Heart left ventricle (tissue), 16 donors: ENCODE measurements at regions not wholly inside any gene's neighbourhood (a gene's known extent, or its start where the extent isn't known, plus 50 kb on each side); places are given as distances from the start of the nearest gene placed in this dataset.

Experiments used
- ATAC-seq, 4 donors: fragments of 200-7000 bp; cut with Tn5 transposase; one replicate each; pipeline ENCODE4 v1.9.1; 2020 to 2022; ENCODE audit warnings: moderate library complexity in 4 of 4, mild to moderate bottlenecking in 3 of 4, moderate number of reproducible peaks in 1 of 4
- DNase-seq, 5 donors: peaks; one replicate each; pipeline ENCODE4 v3.0.0-alpha.2; 2020
- H3K27ac ChIP-seq, 12 donors: fragments of 200-600 bp; sonication (generic) in 4 of 12; one replicate each; pipeline versions ENCODE4 v1.5.0 to v1.8.0; 2016 to 2022; ENCODE audit warnings: mild to moderate bottlenecking in 2 of 12
- H3K27me3 ChIP-seq, 9 donors: fragments of 200-600 bp; sonication (generic) in 2 of 9; one replicate each; pipeline versions ENCODE4 v1.5.1 to v1.8.0; 2016 to 2022; ENCODE audit warnings: mild to moderate bottlenecking in 3 of 9
- H3K36me3 ChIP-seq, 9 donors: fragments of 200-600 bp; sonication (generic) in 2 of 9; one replicate each; pipeline versions ENCODE4 v1.5.0 to v1.8.0; 2018 to 2022; ENCODE audit warnings: mild to moderate bottlenecking in 2 of 9
- H3K4me1 ChIP-seq, 12 donors: fragments of 200-600 bp; sonication (generic) in 4 of 12; one replicate each; pipeline versions ENCODE4 v1.5.0 to v1.8.0; 2016 to 2022; ENCODE audit warnings: mild to moderate bottlenecking in 3 of 12
- H3K4me3 ChIP-seq, 12 donors: fragments of 200-600 bp; sonication (generic) in 4 of 12; one replicate each; pipeline versions ENCODE4 v1.5.0 to v1.8.0; 2017 to 2022; ENCODE audit warnings: mild to moderate bottlenecking in 9 of 12, moderate library complexity in 4 of 12
- H3K9me3 ChIP-seq, 12 donors: fragments of 200-600 bp; sonication (generic) in 4 of 12; one replicate each; pipeline versions ENCODE4 v1.5.0 to v1.8.0; 2016 to 2022; ENCODE audit warnings: mild to moderate bottlenecking in 1 of 12
- CTCF ChIP-seq, 12 donors: fragments of 200-600 bp; sonication (generic) in 4 of 12; IDR thresholded peaks; one replicate each; pipeline versions ENCODE4 v1.5.0 to v1.8.0; 2018 to 2022; ENCODE audit warnings: antibody characterized with exemption in 12 of 12, mild to moderate bottlenecking in 5 of 12
- POLR2A ChIP-seq, 2 donors: fragments of 450-650 bp; IDR thresholded peaks; one replicate each; pipeline ENCODE4 v1.6.1; 2017; ENCODE audit warnings: antibody characterized with exemption in 2 of 2, mild to moderate bottlenecking in 2 of 2, moderate library complexity in 2 of 2
- WGBS, 4 donors: extraction: QIAGEN DNeasy Blood & Tissue Kit in 2 of 4; methylation state at CpG; one replicate each; pipeline versions ENCODE4 v1.1.5 to v1.1.7; 2013 to 2018; 5-methylcytosine and 5-hydroxymethylcytosine counted together
- intact Hi-C, 10 donors: fragments of 100-400 bp; cut with DNase I; formaldehyde crosslinking; loops; one replicate each; pipeline versions ENCODE4 v1.11.1 to v1.14.2; 2022
- donor health status: ischemic (EF 13 %, LVEDD 7.1; RV severe dilation, severe dysfunction).
- donor health status: healthy with polysubstance abuse.
- donor health status: DM: no; HTN: yes; CAD: no.
- donor health status: DM: no; HTN: no; CAD: no.
- donor health status: ischemic (EF 25% LVEDD 6.9; RV normal size, moderate dysfunction).
- donor health status: ischemic (EF 25% LVEDD 5.7; RV mildly dilated, moderate dysfunction).
- donor health status: healthy.
- donor health status: DM: yes; HTN: yes; CAD: no.
- donor health status: ischemic (EF 35%, LVEDD 5.7; RV mildly dilated, moderate dysfunction).
- donor health status: nonischemic (EF 11% LVEDD 7.7; RV severe dilation, severe dysfunction).
- donor health status: DM: yes; HTN: yes; CAD: no.
- donor health status: PGD.
- donor health status: ischemic (EF 29% LVEDD 5.4; RV normal size, mild dysfunction).
- donor health status: nonischemic (EF 23%, LVEDD 6.1; RV moderate dilation, normal function).

DNA sequence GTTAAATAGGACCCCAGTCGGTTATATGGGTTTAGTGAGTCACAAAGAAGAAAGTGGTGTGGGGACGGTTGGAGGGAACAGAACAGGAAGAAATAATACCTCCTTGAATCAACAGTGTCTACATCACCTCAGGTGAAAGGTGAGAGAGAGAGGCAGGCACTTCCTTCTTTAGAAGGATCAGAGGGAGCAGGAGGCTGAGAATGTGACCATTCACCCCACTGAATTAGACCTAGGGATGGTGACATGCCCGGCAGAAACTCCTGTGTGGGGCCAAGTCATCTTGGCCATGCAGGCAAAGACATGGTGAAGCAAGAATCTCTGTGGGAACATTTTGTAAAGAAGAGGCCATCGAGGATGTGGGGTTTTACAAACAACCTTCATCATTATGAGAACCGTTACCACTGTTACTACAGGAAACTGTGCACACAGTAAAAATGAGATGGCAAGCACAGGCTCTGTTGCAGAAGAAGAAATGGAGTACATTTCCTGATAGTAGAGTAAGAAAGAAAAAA is 1196.9 kb downstream of the VRK1 start:
- no peaks in the 10 kb centered on the region for H3K36me3 ChIP-seq
- DNase-seq = no peak
- no peaks in the 10 kb centered on the region for H3K9me3 ChIP-seq
- H3K27me3 ChIP-seq = peaks cover 0 to 2% (median 0%) of the 10 kb centered on the region in 9 donors
- 62 to 70% (median 68%) methylated on average over 5 of the region's 5 CpGs for WGBS, 4 donors
- TF ChIP-seq CTCF (IDR thresholded peaks at IDR 0.05) (no peak), POLR2A (IDR thresholded peaks at IDR 0.05) (no peak)
- H3K4me1 ChIP-seq = no peaks in the 10 kb centered on the region
- intact Hi-C loops = no loop called here
- ATAC-seq = no peak
- H3K4me3 ChIP-seq = no peak overlapping the region
- peak overlapping the region in 1 of 12 donors; percentile 74 for H3K27ac ChIP-seq

- no peak for TF ChIP-seq POLR2A (IDR thresholded peaks at IDR 0.05)
- TF ChIP-seq CTCF (IDR thresholded peaks at IDR 0.05) = no peak
- Histone ChIP-seq H3K9me3 (no peaks in the 10 kb centered on the region), H3K4me1 (no peaks in the 10 kb centered on the region), H3K27me3 (peaks cover 0 to 2% (median 0%) of the 10 kb centered on the region in 9 donors), H3K4me3 (no peak overlapping the region), H3K36me3 (no peaks in the 10 kb centered on the region), H3K27ac (peak overlapping the region in 1 of 12 donors; percentile 74)
- intact Hi-C loops = no loop called here
- no peak for DNase-seq
- no peak for ATAC-seq
- WGBS, 4 donors = 84 to 96% (median 93%) methylated on average over 2 of the region's 2 CpGs
These were observed 1197.9 kb downstream of the VRK1 start for GRCh38 chr14:97995038-97995437.

DNA sequence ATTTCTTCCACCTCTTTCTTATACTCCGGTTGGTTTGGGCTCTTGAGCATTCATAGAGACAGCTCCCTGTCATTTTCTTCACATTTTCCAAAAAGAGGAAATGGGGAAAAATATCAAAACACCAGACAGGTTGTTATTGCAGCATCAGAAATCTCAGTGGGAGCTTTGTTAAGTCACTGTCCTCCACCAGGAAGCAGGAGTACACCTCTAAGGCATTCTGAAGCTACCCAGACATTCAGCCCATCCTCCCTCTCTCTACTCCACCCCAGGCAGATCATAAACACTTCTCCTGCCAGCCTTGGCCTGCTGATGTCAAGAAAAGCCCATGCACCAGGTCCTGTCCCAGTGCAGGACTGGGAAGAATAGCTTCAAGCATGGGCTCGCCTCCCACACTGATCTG is 1198.3 kb downstream of the VRK1 start:
- TF ChIP-seq POLR2A (IDR thresholded peaks at IDR 0.05) = no peak
- TF ChIP-seq CTCF (IDR thresholded peaks at IDR 0.05) = no peak
- intact Hi-C loops = no loop called here
- H3K27ac ChIP-seq = peak overlapping the region in 1 of 12 donors; percentile 37
- no peak for DNase-seq
- WGBS, 4 donors = 81 to 91% (median 82%) methylated on average over 2 of the region's 2 CpGs
- H3K4me1 ChIP-seq = no peaks in the 10 kb centered on the region
- H3K27me3 ChIP-seq = peaks cover 0 to 2% (median 0%) of the 10 kb centered on the region in 9 donors
- no peak for ATAC-seq
- no peak overlapping the region for H3K4me3 ChIP-seq
- no peaks in the 10 kb centered on the region for H3K9me3 ChIP-seq
- no peaks in the 10 kb centered on the region for H3K36me3 ChIP-seq

DNA sequence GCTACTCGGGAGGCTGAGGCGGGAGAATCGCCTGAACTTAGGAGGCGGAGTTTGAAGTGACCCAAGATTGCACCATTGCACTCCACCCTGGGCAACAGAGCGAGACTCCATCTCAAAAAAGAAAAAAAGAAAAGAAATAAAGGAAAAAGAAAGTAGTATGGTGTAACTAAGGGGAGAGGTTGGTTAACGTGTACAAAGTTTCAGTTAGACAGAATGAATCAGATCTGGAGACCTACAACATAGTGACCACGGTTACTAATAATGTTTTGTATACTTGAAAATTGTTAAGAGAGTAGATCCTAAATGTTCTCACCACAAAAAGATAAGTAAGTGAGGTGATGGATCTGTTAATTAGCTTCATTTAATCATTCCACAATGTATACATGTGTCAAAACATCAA is 1208.8 kb downstream of the VRK1 start:
- H3K9me3 ChIP-seq = no peaks in the 10 kb centered on the region
- no peak for ATAC-seq
- WGBS, 4 donors = 90 to 93% (median 91%) methylated on average over 7 of the region's 7 CpGs
- H3K4me3 ChIP-seq = no peak overlapping the region
- intact Hi-C loops = no loop called here
- no peak for DNase-seq
- no peaks in the 10 kb centered on the region for H3K27me3 ChIP-seq
- no peaks in the 10 kb centered on the region for H3K36me3 ChIP-seq
- H3K27ac ChIP-seq = no peak overlapping the region
- TF ChIP-seq POLR2A (IDR thresholded peaks at IDR 0.05) (no peak), CTCF (IDR thresholded peaks at IDR 0.05) (no peak)
- no peaks in the 10 kb centered on the region for H3K4me1 ChIP-seq
